ENCODE measurements at regions not wholly inside any gene's neighbourhood (a gene's known extent, or its start where the extent isn't known, plus 50 kb on each side); places are given as distances from the start of the nearest gene placed in this dataset.

GRCh38 chr3:106542101-106542769, 673.4 kb upstream of the CBLB start:
- intact Hi-C loops (cut with micrococcal nuclease): no loop called here
- H3K36me3 ChIP-seq: no peaks in the 10 kb centered on the region

GRCh38 chr3:106552351-106553043, 683.7 kb upstream of the CBLB start:
- Histone ChIP-seq H3K4me3 (no peak overlapping the region), H3K27me3 (ENCODE audit: low read depth) (no peaks in the 10 kb centered on the region), H3K9me3 (replicated peaks) (no peaks in the 10 kb centered on the region), H3K36me3 (no peaks in the 10 kb centered on the region), H3K27ac (replicated peaks) (no peak overlapping the region), H3K4me1 (no peaks in the 10 kb centered on the region)
- intact Hi-C loops (cut with micrococcal nuclease): no loop called here
- no peak for TF ChIP-seq CTCF (IDR thresholded peaks at IDR 0.05; ENCODE audit: borderline replicate concordance)
- DNase-seq: no peak

More at GRCh38 chr3:106542101-106542769, 673.4 kb upstream of the CBLB start:
- Histone ChIP-seq H3K27me3 (ENCODE audit: low read depth) (no peaks in the 10 kb centered on the region), H3K4me3 (no peak overlapping the region), H3K4me1 (no peaks in the 10 kb centered on the region), H3K27ac (replicated peaks) (no peak overlapping the region), H3K9me3 (replicated peaks) (peaks cover 27% of the 10 kb centered on the region)
- DNase-seq: no peak
- no peak for TF ChIP-seq CTCF (IDR thresholded peaks at IDR 0.05; ENCODE audit: borderline replicate concordance)

DNA sequence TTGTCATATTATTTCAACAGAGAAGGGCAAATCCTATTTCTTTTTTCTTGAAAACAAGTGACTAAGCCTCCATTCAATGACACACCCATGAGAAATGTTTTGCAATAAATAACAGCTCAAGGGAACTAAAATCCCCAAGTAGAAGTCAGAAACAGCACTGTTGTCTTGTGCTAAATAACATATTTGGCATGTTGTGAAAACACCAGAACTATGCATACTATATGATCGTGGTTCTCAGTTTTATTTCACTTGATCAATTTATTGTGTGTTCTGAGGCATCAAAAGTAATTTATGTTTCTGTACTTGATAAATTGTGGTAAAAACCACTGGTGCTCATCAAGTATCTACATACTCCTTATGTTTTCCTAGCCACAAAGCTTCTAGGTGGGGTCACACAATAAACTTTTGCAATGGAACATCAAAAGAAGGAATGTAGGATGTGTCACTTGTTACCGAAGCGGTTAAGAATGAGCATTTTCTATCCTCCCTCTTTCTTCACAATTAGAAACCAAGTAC, 691.7 kb upstream of the CBLB start:
- no peak for DNase-seq
- no peaks in the 10 kb centered on the region for H3K27me3 ChIP-seq (ENCODE audit: low read depth)
- no peaks in the 10 kb centered on the region for H3K36me3 ChIP-seq
- no peak for TF ChIP-seq CTCF (IDR thresholded peaks at IDR 0.05; ENCODE audit: borderline replicate concordance)
- H3K4me3 ChIP-seq: no peak overlapping the region
- no peaks in the 10 kb centered on the region for H3K9me3 ChIP-seq (replicated peaks)
- H3K4me1 ChIP-seq: no peaks in the 10 kb centered on the region
- H3K27ac ChIP-seq (replicated peaks): no peak overlapping the region
- intact Hi-C loops (cut with micrococcal nuclease): no loop called here

GRCh38 chr3:106566277-106566676, 697.5 kb upstream of the CBLB start:
- Histone ChIP-seq H3K9me3 (replicated peaks) (no peaks in the 10 kb centered on the region), H3K4me3 (no peak overlapping the region), H3K27me3 (ENCODE audit: low read depth) (no peaks in the 10 kb centered on the region), H3K36me3 (no peaks in the 10 kb centered on the region), H3K4me1 (no peaks in the 10 kb centered on the region), H3K27ac (replicated peaks) (no peak overlapping the region)
- DNase-seq: no peak
- intact Hi-C loops (cut with micrococcal nuclease): no loop called here
- no peak for TF ChIP-seq CTCF (IDR thresholded peaks at IDR 0.05; ENCODE audit: borderline replicate concordance)

DNA sequence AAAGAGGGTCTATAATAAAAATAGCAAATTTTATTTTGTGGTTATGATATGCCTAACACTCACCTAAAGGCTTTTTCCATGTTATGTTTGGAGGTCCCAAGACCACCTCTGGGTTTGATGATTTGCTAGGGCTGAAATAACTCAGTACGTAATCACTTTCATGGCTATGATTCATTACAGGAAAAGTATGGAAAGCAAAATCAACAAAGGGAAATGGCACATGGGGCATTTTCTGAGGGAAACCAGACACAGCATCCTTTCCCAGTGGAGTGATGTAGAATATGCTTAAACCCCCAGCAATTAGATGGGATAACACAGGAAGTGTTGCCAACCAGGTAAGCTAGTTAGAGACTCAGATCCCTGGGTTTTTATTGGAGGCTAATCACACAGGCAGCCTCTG, 701.6 kb upstream of the CBLB start:
- Histone ChIP-seq H3K9me3 (replicated peaks) (no peaks in the 10 kb centered on the region), H3K27me3 (ENCODE audit: low read depth) (no peaks in the 10 kb centered on the region), H3K27ac (replicated peaks) (no peak overlapping the region), H3K36me3 (no peaks in the 10 kb centered on the region), H3K4me3 (no peak overlapping the region), H3K4me1 (no peaks in the 10 kb centered on the region)
- no peak for DNase-seq
- no peak for TF ChIP-seq CTCF (IDR thresholded peaks at IDR 0.05; ENCODE audit: borderline replicate concordance)
- intact Hi-C loops (cut with micrococcal nuclease): no loop called here
